GM19025 (cell line): ENCODE measurements at regions not wholly inside any gene's neighbourhood (a gene's known extent, or its start where the extent isn't known, plus 50 kb on each side); places are given as distances from the start of the nearest gene placed in this dataset.

Source experiments
- ATAC-seq: cut with Tn5 transposase; IDR thresholded peaks from one replicate; pipeline ENCODE4 v1.9.1; 2021; ENCODE audit warnings: mild to moderate bottlenecking, low read depth, moderate library complexity; ENCODE audit not compliant: unreplicated experiment

DNA sequence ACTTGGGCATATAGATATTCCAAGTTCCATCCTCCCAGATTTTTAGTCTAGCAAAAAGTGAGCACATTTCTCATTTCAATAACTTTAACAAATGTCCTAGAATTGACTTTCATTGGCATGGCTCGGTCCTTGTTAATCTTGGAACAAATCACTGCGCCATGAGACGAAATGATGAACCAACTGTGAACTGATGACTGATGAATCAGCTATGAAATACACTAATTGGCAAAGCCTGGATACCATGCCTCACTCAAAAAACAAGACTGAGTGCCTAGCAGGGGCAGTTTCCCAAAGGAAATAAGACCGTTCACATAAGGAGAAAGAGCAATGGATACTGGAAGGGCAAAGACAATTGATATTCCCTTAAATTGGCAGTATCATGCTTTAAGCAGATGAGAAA lies 248.6 kb upstream of the VEGFC start:
- no peak for ATAC-seq

GRCh38 chr4:177047070-177047850 lies 254.5 kb upstream of the VEGFC start:
- peak; percentile 70 for ATAC-seq

- no peak for ATAC-seq
Observed at GRCh38 chr4:177047851-177048174, 255.1 kb upstream of the VEGFC start.

- peak; percentile 78 for ATAC-seq
Observed at GRCh38 chr4:177051473-177052060, 258.1 kb upstream of the NEIL3 start.

GRCh38 chr4:177052211-177052934 lies 257.3 kb upstream of the NEIL3 start:
- no peak for ATAC-seq

GRCh38 chr4:177057186-177057585 lies 252.5 kb upstream of the NEIL3 start:
- ATAC-seq = no peak

GRCh38 chr4:177064116-177064515 lies 245.6 kb upstream of the NEIL3 start:
- no peak for ATAC-seq

- no peak for ATAC-seq
Observed at GRCh38 chr4:177064729-177065394, 244.8 kb upstream of the NEIL3 start.

- ATAC-seq = no peak
Observed at GRCh38 chr4:177066746-177067145, 242.9 kb upstream of the NEIL3 start.

DNA sequence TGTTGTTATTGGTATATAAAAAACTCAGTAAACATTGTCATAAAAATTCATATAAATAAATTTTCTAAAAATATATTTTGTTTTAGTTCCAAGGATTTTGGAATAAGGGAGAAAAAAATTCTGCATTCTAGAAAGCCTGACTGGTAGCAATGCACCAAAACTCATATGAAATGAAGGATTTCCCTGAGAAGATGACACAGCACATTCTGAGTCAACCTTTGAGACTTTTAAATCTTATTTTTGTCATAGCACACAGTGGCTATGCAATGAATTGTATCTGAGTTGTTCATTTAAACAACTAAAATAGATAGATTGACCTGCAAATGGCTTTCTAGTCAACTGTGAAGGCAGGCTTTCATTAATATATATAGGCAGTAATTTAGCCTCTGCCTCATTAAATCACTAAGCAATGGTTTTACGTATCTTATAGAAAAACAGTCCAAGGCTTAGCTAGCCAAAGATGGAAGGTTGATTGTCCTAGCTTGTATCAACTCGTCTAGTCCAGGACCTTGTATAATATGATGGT lies 239.1 kb upstream of the NEIL3 start:
- no peak for ATAC-seq

GRCh38 chr4:177077095-177077971 lies 232.3 kb upstream of the NEIL3 start:
- no peak for ATAC-seq

GRCh38 chr4:177079327-177079726 lies 230.3 kb upstream of the NEIL3 start:
- no peak for ATAC-seq

- peak; percentile 50 for ATAC-seq
Observed at GRCh38 chr4:177080388-177080787, 229.3 kb upstream of the NEIL3 start.

- no peak for ATAC-seq
Observed at GRCh38 chr4:177087060-177087459, 222.6 kb upstream of the NEIL3 start.

DNA sequence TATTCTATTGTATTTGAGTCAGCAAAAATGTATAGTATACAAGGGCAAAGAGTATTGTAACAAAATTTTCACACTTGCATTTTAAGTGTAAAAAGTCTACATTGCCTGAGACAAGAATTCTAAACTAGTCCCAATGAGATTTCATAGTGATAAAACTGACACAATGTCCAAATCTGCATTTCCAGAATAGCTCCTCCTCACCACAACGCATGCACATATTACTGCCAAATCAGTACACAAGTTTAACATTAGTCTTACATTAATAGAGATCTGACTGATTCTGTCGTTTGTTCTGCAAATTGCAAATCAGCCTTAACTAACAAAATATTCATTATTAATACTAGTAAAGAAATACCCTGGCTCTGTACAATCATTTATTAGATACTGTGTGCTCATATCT lies 222.2 kb upstream of the NEIL3 start:
- no peak for ATAC-seq

DNA sequence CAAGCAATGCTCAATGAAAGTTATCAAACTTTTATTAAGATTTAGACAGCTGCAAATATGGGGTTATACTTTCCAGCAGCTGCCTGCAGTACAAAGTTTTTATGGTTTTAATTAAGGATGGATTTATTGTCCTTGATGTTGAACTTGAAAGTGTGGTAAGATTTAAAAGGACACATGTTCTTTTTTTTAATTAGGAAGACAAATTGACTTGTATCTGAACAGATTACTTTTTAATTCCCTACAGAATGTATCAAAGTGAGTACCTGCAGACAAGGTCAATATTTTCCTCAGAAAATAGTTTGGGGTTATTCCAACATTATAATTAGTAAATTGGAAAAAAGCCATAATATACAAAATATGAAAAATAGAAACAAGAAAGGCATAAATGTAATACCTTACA lies 218.2 kb upstream of the NEIL3 start:
- ATAC-seq = no peak

GRCh38 chr4:177092807-177093206 lies 216.9 kb upstream of the NEIL3 start:
- ATAC-seq = no peak

DNA sequence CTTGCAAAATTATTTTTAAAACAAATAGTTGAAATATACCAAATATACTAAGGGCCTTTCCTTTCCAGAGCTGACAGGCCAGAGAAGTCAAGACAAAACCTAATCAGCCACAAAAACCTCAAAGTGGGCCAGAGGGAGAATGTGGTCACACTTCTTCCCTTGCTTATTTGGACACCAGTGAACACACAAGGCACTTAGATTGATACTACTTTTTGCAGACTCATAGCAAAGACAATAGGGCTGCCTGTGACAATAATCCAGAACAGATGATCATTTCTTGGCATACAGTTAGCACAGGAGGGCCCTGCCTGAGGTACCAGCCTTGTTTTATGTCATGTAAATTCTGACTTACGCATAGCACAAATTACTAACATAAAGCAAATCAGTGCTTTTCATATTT lies 215.7 kb upstream of the NEIL3 start:
- no peak for ATAC-seq

DNA sequence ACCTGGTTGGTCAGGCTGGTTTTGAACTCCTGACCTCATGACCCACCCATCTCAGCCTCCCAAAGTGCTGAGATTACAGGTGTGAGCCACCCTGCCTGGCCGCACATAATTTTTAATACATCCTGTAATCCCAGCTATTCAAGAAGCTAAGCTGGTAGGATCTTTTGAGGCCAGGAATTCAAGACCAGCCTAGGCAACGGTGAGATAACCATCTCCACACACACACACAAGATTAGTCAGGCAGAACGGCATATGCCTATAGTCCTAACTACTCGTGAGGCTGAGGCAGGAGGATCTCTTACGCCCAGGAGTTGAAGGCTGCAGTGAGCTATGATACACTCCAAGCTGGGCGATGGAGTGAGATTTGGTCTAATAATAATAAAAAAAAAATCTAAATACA lies 212.4 kb upstream of the NEIL3 start:
- no peak for ATAC-seq

- ATAC-seq = no peak
Observed at GRCh38 chr4:177099211-177099610, 210.5 kb upstream of the NEIL3 start.
